OCI-LY1 (cell line): ENCODE measurements at regions not wholly inside any gene's neighbourhood (a gene's known extent, or its start where the extent isn't known, plus 50 kb on each side); places are given as distances from the start of the nearest gene placed in this dataset.

Experiments used
- CTCF ChIP-seq: fragments of 200-600 bp; sonication (generic), shearing (Covaris generic); IDR thresholded peaks from 2 replicates; pipeline ENCODE4 v1.5.1; 2017; ENCODE audit warnings: mild to moderate bottlenecking, antibody characterized with exemption, low read length, moderate library complexity, mixed read lengths
- EZH2 ChIP-seq: fragments of 200-600 bp; sonication (generic), shearing (Covaris generic); IDR thresholded peaks from 2 replicates; pipeline ENCODE4 v1.8.0; 2017; ENCODE audit warnings: borderline replicate concordance, mixed run types, mild to moderate bottlenecking, antibody characterized with exemption, low read length, moderate library complexity, mixed read lengths

DNA sequence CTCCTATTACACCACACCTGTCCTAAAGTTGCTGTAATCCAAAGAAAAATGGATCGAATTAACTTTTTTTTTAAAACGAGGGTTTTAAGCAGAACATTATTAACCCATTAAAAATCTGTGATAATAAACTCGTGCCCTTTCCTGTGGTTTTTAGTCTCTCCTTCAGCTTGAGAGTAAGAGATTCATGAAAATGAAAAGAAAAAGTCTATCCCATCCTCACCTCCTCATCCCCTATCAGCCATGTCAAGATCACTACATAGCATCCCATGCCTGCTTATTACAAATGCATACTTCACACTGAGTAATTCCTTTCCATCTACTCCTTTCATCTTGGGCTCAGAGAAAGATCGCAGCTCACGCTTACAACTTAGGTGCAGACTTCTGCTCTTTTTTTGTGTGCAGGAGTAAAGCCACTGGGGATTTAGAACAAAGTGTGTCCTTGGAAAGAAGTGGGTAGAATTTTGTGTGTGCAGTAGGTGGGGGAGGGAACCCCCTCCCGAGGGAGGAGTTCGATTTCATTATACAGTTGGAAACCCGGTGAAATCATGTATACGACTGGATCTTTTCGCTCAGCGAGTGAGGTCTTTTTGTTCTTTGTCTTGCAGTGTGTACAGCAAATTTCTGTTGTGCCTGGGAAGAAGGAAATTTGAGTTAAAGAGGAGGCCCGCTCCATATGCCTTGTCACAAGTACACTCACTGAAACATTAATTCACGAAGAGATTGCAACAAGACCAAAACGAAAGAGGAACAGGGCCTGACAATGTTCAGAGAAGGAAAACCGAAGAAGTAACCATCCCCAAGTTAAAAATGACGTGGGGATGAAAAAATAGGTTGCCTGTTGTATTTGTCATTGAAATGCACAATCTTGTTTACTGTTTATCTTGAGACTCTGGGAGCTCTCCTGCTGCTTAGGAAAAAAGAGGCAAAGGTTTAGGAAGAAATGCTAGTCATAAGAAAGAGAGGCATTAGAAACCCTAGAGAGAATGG, 146.5 kb upstream of the ZNF217 start:
- TF ChIP-seq EZH2 (no peak), CTCF (no peak)
